Neural cell (in vitro differentiated cells): ENCODE measurements at regions not wholly inside any gene's neighbourhood (a gene's known extent, or its start where the extent isn't known, plus 50 kb on each side); places are given as distances from the start of the nearest gene placed in this dataset.

Source experiments
- H2AFZ ChIP-seq: fragments of 200-600, 300-800 bp; sonication (generic), shearing (Covaris generic); 2 replicates; pipeline ENCODE4 v1.6.0; 2014; ENCODE audit warnings: low read depth, mild to moderate bottlenecking, antibody characterized with exemption, low read length, moderate library complexity
- H3F3A ChIP-seq: fragments of 200-600 bp; shearing (Covaris generic); 2 replicates; pipeline ENCODE4 v1.6.1; 2016; ENCODE audit warnings: mild to moderate bottlenecking, moderate library complexity, mixed read lengths, antibody characterized with exemption, low read length; ENCODE audit not compliant: insufficient read depth, poor library complexity, severe bottlenecking
- H3K27ac ChIP-seq: fragments of 200-600, 300-800 bp; sonication (generic), shearing (Covaris generic); 2 replicates; pipeline ENCODE4 v1.5.1; 2014; ENCODE audit warnings: mild to moderate bottlenecking, low read length, moderate library complexity
- H3K27me3 ChIP-seq: fragments of 300-800, 200-600 bp; sonication (generic), shearing (Covaris generic); 2 replicates; pipeline ENCODE4 v1.6.0; 2014; ENCODE audit warnings: mild to moderate bottlenecking, low read depth, low read length, moderate library complexity; ENCODE audit not compliant: insufficient read depth
- H3K36me3 ChIP-seq: fragments of 300-800, 200-600 bp; sonication (generic), shearing (Covaris generic); 2 replicates; pipeline ENCODE4 v1.5.1; 2014; ENCODE audit warnings: mild to moderate bottlenecking, antibody characterized with exemption, low read length, moderate library complexity; ENCODE audit not compliant: insufficient read depth
- H3K4me2 ChIP-seq: fragments of 300-800, 200-600 bp; sonication (generic), shearing (Covaris generic); 2 replicates; pipeline ENCODE4 v1.6.0; 2014; ENCODE audit warnings: mild to moderate bottlenecking, low read length
- H3K4me3 ChIP-seq: fragments of 300-800, 200-600 bp; sonication (generic), shearing (Covaris generic); 2 replicates; pipeline ENCODE4 v1.5.1; 2014; ENCODE audit warnings: mild to moderate bottlenecking, low read length, moderate library complexity
- H3K79me2 ChIP-seq: fragments of 200-600 bp; shearing (Covaris generic); replicated peaks from 2 replicates; pipeline ENCODE4 v1.6.0; 2014; ENCODE audit warnings: mild to moderate bottlenecking, low read length, moderate library complexity; ENCODE audit not compliant: insufficient read depth
- H3K9ac ChIP-seq: fragments of 300-800, 200-600 bp; sonication (generic), shearing (Covaris generic); 2 replicates; pipeline ENCODE4 v1.6.1; 2016; ENCODE audit warnings: mild to moderate bottlenecking, low read length, mixed read lengths
- H3K9me2 ChIP-seq: fragments of 200-600 bp; shearing (Covaris generic); 2 replicates; pipeline ENCODE4 v1.6.1; 2016; ENCODE audit warnings: mild to moderate bottlenecking, low read length, mixed read lengths; ENCODE audit not compliant: insufficient read depth
- H3K9me3 ChIP-seq: fragments of 200-600, 300-800 bp; sonication (generic), shearing (Covaris generic); 2 replicates; pipeline ENCODE4 v1.6.1; 2016; ENCODE audit warnings: mild to moderate bottlenecking, mixed run types, low read length, moderate library complexity, mixed read lengths
- H4K20me1 ChIP-seq: fragments of 200-600 bp; shearing (Covaris generic); 2 replicates; pipeline ENCODE4 v1.6.1; 2016; ENCODE audit warnings: mild to moderate bottlenecking, mixed run types; ENCODE audit not compliant: insufficient read depth
- CTCF ChIP-seq: fragments of 450-650 bp; IDR thresholded peaks from 2 replicates; pipeline ENCODE4 v1.5.1; 2014; ENCODE audit warnings: antibody characterized with exemption, mild to moderate bottlenecking, moderate library complexity; ENCODE audit not compliant: poor library complexity, severe bottlenecking
- EP300 ChIP-seq: fragments of 450-650 bp; conservative IDR thresholded peaks from 2 replicates; pipeline ENCODE4 v1.6.1; 2014; ENCODE audit warnings: antibody characterized with exemption, mild to moderate bottlenecking, moderate library complexity; ENCODE audit not compliant: poor library complexity, severe bottlenecking
- EZH2 ChIP-seq: fragments of 200-600, 300-800 bp; shearing (Covaris generic), sonication (generic); IDR thresholded peaks from 2 replicates; pipeline ENCODE4 v1.6.1; 2014; ENCODE audit warnings: antibody characterized with exemption, low read length, borderline replicate concordance, mild to moderate bottlenecking; ENCODE audit not compliant: insufficient read depth, poor library complexity, severe bottlenecking
- MXI1 ChIP-seq: fragments of 450-650 bp; conservative IDR thresholded peaks from 2 replicates; pipeline ENCODE4 v1.6.1; 2014; ENCODE audit warnings: antibody characterized with exemption, mild to moderate bottlenecking; ENCODE audit not compliant: poor library complexity, severe bottlenecking
- POLR2AphosphoS5 ChIP-seq: IDR thresholded peaks from 2 replicates; pipeline ENCODE4 v1.6.1; 2012
- RAD21 ChIP-seq: fragments of 450-650 bp; conservative IDR thresholded peaks from 2 replicates; pipeline ENCODE4 v1.6.1; 2014; ENCODE audit warnings: antibody characterized with exemption, mild to moderate bottlenecking, moderate library complexity
- SMC3 ChIP-seq: fragments of 450-650 bp; conservative IDR thresholded peaks from 2 replicates; pipeline ENCODE4 v1.6.1; 2014; ENCODE audit warnings: antibody characterized with exemption, mild to moderate bottlenecking, moderate library complexity; ENCODE audit not compliant: poor library complexity
- TAF1 ChIP-seq: IDR thresholded peaks from 2 replicates; pipeline ENCODE4 v1.6.1; 2012; ENCODE audit warnings: low read depth
- TF ChIP-seq, protein P1 (sequence below): IDR thresholded peaks from 2 replicates; pipeline ENCODE4 v1.6.1; 2012; ENCODE audit warnings: borderline replicate concordance

- Histone ChIP-seq H3K27me3 (no peaks in the 10 kb centered on the region), H3F3A (no peaks in the 10 kb centered on the region), H3K4me3 (no peak overlapping the region), H3K9ac (no peak overlapping the region), H3K36me3 (no peaks in the 10 kb centered on the region), H4K20me1 (no peaks in the 10 kb centered on the region), H3K4me2 (no peak overlapping the region), H3K79me2 (no peaks in the 10 kb centered on the region), H3K9me2 (no peaks in the 10 kb centered on the region), H3K27ac (no peak overlapping the region), H3K9me3 (no peaks in the 10 kb centered on the region), H2AFZ (no peak overlapping the region)
- TF ChIP-seq EZH2, result no peak
- TF ChIP-seq CTCF, result no peak
- no peak for TF ChIP-seq EP300
- TF ChIP-seq TAF1, result no peak
- TF ChIP-seq POLR2AphosphoS5, result no peak
- TF ChIP-seq, protein P1, sequence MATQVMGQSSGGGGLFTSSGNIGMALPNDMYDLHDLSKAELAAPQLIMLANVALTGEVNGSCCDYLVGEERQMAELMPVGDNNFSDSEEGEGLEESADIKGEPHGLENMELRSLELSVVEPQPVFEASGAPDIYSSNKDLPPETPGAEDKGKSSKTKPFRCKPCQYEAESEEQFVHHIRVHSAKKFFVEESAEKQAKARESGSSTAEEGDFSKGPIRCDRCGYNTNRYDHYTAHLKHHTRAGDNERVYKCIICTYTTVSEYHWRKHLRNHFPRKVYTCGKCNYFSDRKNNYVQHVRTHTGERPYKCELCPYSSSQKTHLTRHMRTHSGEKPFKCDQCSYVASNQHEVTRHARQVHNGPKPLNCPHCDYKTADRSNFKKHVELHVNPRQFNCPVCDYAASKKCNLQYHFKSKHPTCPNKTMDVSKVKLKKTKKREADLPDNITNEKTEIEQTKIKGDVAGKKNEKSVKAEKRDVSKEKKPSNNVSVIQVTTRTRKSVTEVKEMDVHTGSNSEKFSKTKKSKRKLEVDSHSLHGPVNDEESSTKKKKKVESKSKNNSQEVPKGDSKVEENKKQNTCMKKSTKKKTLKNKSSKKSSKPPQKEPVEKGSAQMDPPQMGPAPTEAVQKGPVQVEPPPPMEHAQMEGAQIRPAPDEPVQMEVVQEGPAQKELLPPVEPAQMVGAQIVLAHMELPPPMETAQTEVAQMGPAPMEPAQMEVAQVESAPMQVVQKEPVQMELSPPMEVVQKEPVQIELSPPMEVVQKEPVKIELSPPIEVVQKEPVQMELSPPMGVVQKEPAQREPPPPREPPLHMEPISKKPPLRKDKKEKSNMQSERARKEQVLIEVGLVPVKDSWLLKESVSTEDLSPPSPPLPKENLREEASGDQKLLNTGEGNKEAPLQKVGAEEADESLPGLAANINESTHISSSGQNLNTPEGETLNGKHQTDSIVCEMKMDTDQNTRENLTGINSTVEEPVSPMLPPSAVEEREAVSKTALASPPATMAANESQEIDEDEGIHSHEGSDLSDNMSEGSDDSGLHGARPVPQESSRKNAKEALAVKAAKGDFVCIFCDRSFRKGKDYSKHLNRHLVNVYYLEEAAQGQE, result no peak
- TF ChIP-seq MXI1, result no peak
- TF ChIP-seq SMC3, result no peak
- no peak for TF ChIP-seq RAD21
These were observed 134.4 kb upstream of the CPEB2 start for GRCh38 chr4:14867847-14868246.

DNA sequence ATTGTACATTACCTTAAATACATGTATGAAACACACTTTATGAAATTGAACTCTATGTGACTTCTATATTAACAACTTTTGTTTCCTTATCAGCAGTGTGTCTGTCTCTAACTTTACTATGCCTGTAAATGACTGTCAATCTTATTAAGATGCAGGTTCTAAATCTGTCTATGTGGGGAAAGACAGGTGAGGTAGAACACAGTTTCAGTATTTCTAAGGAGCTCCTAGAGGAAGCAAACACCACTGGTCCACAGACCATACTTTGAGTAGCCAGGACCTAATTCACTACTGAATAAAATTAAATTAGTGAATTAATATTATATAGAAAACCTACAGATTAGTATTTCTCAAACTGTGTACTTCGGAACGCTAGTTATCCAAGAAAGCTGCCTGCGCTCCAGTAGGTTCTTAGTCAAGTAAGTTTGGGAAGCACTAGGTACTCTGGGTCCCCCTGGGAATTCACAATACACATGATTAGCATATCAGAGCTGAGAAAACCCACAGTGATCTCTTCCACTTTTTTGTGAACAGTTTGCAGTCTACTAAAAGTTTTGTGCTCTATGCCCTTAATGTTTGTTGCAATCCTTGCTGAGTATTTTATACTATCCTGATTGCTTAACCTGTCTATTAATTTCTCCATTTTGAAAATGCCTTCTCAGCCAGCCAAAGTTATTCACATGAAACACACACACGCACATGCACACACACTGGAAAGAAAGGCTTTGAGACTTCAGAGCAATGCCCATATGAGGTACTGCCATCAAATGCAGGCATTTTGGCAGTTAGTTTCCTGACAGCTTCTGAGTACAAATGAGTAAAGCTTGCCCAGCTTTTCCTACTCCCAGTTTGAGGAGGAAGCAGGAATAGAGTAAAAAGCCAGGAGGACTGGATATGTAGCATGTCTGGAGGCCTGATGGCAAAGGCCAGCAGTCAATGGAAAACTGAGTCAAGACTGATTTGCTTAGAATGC lies 133.6 kb upstream of the CPEB2 start:
- no peaks in the 10 kb centered on the region for H3K36me3 ChIP-seq
- no peak overlapping the region for H3K27ac ChIP-seq
- no peak overlapping the region for H3K4me3 ChIP-seq
- H3K9me3 ChIP-seq, result no peaks in the 10 kb centered on the region
- TF ChIP-seq MXI1, result no peak
- no peak for TF ChIP-seq SMC3
- TF ChIP-seq, protein P1, result no peak
- no peak for TF ChIP-seq CTCF
- H3K27me3 ChIP-seq, result no peaks in the 10 kb centered on the region
- H3K4me2 ChIP-seq, result no peak overlapping the region
- H3F3A ChIP-seq, result no peaks in the 10 kb centered on the region
- H4K20me1 ChIP-seq, result no peaks in the 10 kb centered on the region
- H3K9me2 ChIP-seq, result no peaks in the 10 kb centered on the region
- no peak overlapping the region for H3K9ac ChIP-seq
- H2AFZ ChIP-seq, result no peak overlapping the region
- no peaks in the 10 kb centered on the region for H3K79me2 ChIP-seq
